ENCODE measurements at regions not wholly inside any gene's neighbourhood (a gene's known extent, or its start where the extent isn't known, plus 50 kb on each side); places are given as distances from the start of the nearest gene placed in this dataset.

GRCh38 chr9:18020121-18020745 is 441.4 kb downstream of the SH3GL2 start:
- no peak for DNase-seq (ENCODE audit: low read depth)
- in situ Hi-C loops (cut with HindIII; ENCODE audit: low sequenced_read_pairs): no loop called here
- H3K4me3 ChIP-seq (ENCODE audit: low read depth, low read length): no peak overlapping the region
- TF ChIP-seq CTCF (IDR thresholded peaks at IDR 0.05; ENCODE audit: low read depth, low read length, missing control alignments): no peak

- in situ Hi-C loops (cut with HindIII; ENCODE audit: low sequenced_read_pairs): no loop called here
- no peak for TF ChIP-seq CTCF (IDR thresholded peaks at IDR 0.05; ENCODE audit: low read depth, low read length, missing control alignments)
Measured at GRCh38 chr9:18022642-18023041, 443.8 kb downstream of the SH3GL2 start.

GRCh38 chr9:18023332-18023731 is 444.5 kb downstream of the SH3GL2 start:
- no peak overlapping the region for H3K4me3 ChIP-seq (ENCODE audit: low read depth, low read length)
- in situ Hi-C loops (cut with HindIII; ENCODE audit: low sequenced_read_pairs): no loop called here
- DNase-seq (ENCODE audit: low read depth): no peak
- no peak for TF ChIP-seq CTCF (IDR thresholded peaks at IDR 0.05; ENCODE audit: low read depth, low read length, missing control alignments)

More at GRCh38 chr9:18022642-18023041, 443.8 kb downstream of the SH3GL2 start:
- no peak for DNase-seq (ENCODE audit: low read depth)
- H3K4me3 ChIP-seq (ENCODE audit: low read depth, low read length): no peak overlapping the region

GRCh38 chr9:18032636-18033035 is 441.3 kb upstream of the ADAMTSL1 start:
- no peak for DNase-seq (ENCODE audit: low read depth)
- in situ Hi-C loops (cut with HindIII; ENCODE audit: low sequenced_read_pairs): no loop called here
- no peak overlapping the region for H3K4me3 ChIP-seq (ENCODE audit: low read depth, low read length)
- TF ChIP-seq CTCF (IDR thresholded peaks at IDR 0.05; ENCODE audit: low read depth, low read length, missing control alignments): no peak

GRCh38 chr9:18036422-18037187 is 437.3 kb upstream of the ADAMTSL1 start:
- no peak for DNase-seq (ENCODE audit: low read depth)
- in situ Hi-C loops (cut with HindIII; ENCODE audit: low sequenced_read_pairs): no loop called here
- TF ChIP-seq CTCF (IDR thresholded peaks at IDR 0.05; ENCODE audit: low read depth, low read length, missing control alignments): no peak
- H3K4me3 ChIP-seq (ENCODE audit: low read depth, low read length): no peak overlapping the region

GRCh38 chr9:18037981-18038380 is 436.0 kb upstream of the ADAMTSL1 start:
- no peak for TF ChIP-seq CTCF (IDR thresholded peaks at IDR 0.05; ENCODE audit: low read depth, low read length, missing control alignments)
- no peak for DNase-seq (ENCODE audit: low read depth)
- in situ Hi-C loops (cut with HindIII; ENCODE audit: low sequenced_read_pairs): no loop called here
- no peak overlapping the region for H3K4me3 ChIP-seq (ENCODE audit: low read depth, low read length)
